22Rv1 (cell line): ENCODE measurements at regions not wholly inside any gene's neighbourhood (a gene's known extent, or its start where the extent isn't known, plus 50 kb on each side); places are given as distances from the start of the nearest gene placed in this dataset.

Experiments used
- H3K27ac ChIP-seq: fragments of 450-650 bp; 2 replicates; pipeline ENCODE4 v1.5.1; 2017
- ZFX ChIP-seq: fragments of 450-650 bp; IDR thresholded peaks from 2 replicates; pipeline ENCODE4 v1.6.1; 2017; ENCODE audit warnings: antibody characterized with exemption, borderline replicate concordance
- TF ChIP-seq, protein P1 (sequence below): fragments of 450-650 bp; IDR thresholded peaks from 2 replicates; pipeline ENCODE4 v1.5.1; 2017; ENCODE audit warnings: mild to moderate bottlenecking

DNA sequence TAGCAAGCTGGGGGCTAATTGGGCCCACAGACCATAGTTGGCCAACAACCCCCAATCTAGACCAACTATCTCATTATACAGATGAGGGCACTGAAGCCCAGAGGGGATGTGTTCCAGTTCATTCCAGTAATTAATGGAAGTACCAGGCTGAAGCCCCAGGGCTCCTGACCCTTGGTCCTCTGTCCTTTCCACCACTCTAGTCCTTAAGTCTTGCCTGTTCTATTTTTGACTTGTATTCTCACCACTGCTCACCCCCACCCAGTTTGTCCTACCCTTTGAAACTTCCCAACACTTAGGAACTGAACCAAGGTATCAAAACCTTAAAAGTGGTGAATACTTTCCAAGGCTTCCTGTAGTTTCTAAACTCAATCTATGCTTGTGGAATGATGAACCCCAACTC, 407.4 kb downstream of the ENC1 start:
- TF ChIP-seq ZFX = no peak
- TF ChIP-seq, protein P1, sequence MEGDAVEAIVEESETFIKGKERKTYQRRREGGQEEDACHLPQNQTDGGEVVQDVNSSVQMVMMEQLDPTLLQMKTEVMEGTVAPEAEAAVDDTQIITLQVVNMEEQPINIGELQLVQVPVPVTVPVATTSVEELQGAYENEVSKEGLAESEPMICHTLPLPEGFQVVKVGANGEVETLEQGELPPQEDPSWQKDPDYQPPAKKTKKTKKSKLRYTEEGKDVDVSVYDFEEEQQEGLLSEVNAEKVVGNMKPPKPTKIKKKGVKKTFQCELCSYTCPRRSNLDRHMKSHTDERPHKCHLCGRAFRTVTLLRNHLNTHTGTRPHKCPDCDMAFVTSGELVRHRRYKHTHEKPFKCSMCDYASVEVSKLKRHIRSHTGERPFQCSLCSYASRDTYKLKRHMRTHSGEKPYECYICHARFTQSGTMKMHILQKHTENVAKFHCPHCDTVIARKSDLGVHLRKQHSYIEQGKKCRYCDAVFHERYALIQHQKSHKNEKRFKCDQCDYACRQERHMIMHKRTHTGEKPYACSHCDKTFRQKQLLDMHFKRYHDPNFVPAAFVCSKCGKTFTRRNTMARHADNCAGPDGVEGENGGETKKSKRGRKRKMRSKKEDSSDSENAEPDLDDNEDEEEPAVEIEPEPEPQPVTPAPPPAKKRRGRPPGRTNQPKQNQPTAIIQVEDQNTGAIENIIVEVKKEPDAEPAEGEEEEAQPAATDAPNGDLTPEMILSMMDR = no peak
- H3K27ac ChIP-seq = no peak overlapping the region

DNA sequence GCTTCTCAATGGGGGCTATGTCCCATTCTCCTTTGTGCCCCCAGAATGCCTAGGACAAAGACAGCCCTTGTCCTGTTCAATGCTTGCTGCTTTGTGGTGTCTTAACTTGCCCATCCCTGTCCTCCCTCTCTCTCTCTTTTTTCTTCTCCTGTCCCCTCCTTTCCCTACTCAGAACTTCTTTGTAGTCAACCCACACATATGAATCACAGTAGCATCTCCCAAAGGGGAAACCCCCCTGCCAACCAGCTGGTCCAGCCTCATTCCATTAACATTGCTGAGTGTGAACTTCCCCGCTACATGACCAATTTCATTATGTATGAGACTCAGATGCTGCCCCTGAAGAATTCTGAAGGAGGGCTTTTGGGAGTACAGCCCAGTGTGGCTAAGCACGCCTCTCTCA, 408.3 kb downstream of the ENC1 start:
- TF ChIP-seq, protein P1 = no peak
- no peak for TF ChIP-seq ZFX
- H3K27ac ChIP-seq = no peak overlapping the region

DNA sequence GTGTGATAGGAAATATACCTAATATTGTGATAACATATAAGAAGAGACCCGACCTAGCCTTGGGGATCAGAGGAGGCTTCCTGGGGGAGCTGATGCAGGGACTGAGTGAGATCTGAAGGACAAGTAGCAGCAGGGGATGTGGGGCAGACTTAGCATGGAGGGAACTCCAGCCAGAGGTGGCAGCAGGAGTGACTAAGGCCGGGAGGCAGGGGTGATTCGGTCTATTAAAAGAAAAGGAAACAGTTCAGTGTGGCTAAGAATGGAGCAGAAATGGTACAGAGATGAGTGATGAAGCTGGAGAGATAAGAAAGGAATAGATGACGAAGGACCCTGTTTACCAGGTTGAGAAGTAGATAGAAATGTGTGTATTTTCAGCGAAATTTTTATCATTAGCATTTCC, 408.8 kb downstream of the ENC1 start:
- H3K27ac ChIP-seq = no peak overlapping the region
- no peak for TF ChIP-seq ZFX
- TF ChIP-seq, protein P1 = no peak

DNA sequence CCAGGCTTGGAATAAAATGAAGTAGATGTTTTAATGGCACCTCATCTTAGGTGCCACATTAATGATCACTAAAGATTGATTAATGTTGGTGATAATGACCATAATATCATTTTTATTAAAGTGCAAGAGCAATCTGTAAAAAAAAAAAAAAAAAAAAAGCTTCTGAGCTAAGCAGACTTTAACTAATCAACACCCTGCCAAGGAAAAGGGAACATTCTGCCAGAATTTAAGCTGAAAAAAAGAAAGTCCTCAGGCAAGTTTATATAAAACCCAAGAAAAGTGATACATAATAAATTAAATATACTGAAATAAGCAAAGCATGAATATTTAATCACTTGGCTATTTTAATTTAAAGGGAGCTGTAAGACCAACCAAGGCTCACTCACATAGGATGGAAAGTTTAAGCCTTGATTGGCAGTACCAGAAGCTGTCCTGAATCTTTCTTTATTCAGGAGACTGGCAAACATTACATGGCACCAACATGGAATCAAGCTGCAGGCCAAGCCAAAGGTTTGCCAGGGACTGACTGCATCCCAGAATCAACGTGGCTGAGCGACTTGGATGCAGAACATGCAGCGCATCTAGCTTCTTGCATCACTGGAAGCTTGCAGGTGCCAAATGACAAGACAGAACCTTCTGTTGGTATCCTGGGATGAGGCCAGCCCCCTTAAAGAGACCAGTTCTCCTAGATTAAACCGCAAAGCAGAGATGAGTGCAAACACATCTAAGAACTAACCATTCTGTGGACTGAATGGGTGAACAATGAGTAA, 413.6 kb downstream of the ENC1 start:
- H3K27ac ChIP-seq = no peak overlapping the region
- TF ChIP-seq ZFX = no peak
- TF ChIP-seq, protein P1 = no peak

DNA sequence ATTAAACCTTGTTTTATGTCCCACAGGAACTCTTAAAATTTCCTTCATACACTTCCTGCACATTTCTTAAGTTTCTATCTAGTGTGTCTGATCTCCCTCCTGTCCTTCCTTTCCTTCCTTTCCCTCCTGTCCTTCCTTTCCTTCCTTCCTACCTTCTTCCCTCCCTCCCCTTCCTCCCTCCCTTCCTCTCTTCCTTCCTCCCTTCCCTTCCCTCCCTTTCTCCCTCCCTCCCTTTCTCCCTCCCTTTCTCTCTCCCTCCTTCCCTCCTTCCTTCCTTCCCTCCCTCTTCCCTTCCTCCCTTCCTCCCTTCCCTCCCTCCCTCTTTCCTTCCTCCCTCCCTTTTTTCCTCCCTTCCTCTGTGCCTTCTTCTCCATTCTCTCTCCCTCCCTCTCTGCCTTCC, 414.9 kb downstream of the ENC1 start:
- TF ChIP-seq ZFX = no peak
- TF ChIP-seq, protein P1 = no peak
- no peak overlapping the region for H3K27ac ChIP-seq

DNA sequence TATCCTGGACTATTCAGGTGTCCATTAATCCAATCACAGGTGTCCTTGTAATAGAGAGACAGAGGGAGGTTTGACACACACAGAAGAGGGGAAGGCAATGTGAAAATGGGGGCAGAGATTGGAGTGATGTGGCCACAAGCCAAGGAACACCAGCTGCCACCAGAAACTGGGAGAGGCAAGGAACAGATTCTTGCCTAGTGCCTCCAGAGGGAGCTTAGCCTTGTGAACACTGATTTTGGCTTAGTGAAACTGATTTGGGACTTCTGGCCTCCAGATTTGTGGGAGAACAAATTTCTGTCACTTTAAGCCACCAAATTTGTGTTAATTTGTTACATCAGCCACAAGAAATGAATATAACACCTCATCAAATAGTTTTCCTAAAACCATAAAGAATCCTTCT, 416.2 kb downstream of the ENC1 start:
- no peak overlapping the region for H3K27ac ChIP-seq
- no peak for TF ChIP-seq ZFX
- TF ChIP-seq, protein P1 = no peak

DNA sequence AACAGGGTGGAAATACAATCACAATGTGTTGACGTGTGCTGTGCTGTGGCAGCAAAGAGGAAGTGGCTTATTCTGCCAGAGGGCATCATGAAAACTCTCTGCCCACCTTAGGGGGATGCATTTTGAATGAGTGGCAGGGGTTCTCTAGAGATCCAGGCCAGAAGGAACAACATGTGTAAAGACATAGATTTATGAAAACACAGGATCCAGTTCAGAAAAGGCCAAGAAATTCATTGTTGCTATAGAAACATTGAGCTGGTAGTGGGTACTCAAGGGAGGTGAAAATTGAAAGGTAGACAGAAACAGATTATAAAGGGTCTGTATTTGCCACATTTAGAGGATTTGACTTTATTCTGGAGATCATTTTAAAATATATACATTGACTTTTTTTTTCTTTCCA, 417.7 kb downstream of the ENC1 start:
- TF ChIP-seq, protein P1 = no peak
- TF ChIP-seq ZFX = no peak
- H3K27ac ChIP-seq = no peak overlapping the region
